HUES6 (cell line): ENCODE measurements at regions not wholly inside any gene's neighbourhood (a gene's known extent, or its start where the extent isn't known, plus 50 kb on each side); places are given as distances from the start of the nearest gene placed in this dataset.

Experiments used
- H3K27ac ChIP-seq: 2 replicates; pipeline ENCODE4 v1.7.0; 2013; ENCODE audit warnings: low read depth, mild to moderate bottlenecking, low read length, inconsistent platforms
- H3K27me3 ChIP-seq: 2 replicates; pipeline ENCODE4 v1.6.1; 2013; ENCODE audit warnings: low read length; ENCODE audit not compliant: control insufficient read depth, insufficient read depth
- H3K36me3 ChIP-seq: 2 replicates; pipeline ENCODE4 v1.6.1; 2013; ENCODE audit warnings: low read length; ENCODE audit not compliant: control insufficient read depth, insufficient read depth
- H3K4me1 ChIP-seq: 2 replicates; pipeline ENCODE4 v1.6.1; 2013; ENCODE audit warnings: low read length; ENCODE audit not compliant: control insufficient read depth, insufficient read depth
- H3K4me3 ChIP-seq: 2 replicates; pipeline ENCODE4 v1.5.1; 2013; ENCODE audit warnings: low read depth, low read length
- H3K9ac ChIP-seq: one replicate; pipeline ENCODE4 v1.6.1; 2013; ENCODE audit warnings: mild to moderate bottlenecking, low read length
- H3K9me3 ChIP-seq: 2 replicates; pipeline ENCODE4 v1.6.1; 2013; ENCODE audit warnings: low read depth, low read length; ENCODE audit not compliant: control insufficient read depth, insufficient read depth

GRCh38 chr18:1229634-1230033 is 325.0 kb downstream of the ADCYAP1 start:
- no peak overlapping the region for H3K4me3 ChIP-seq
- H3K36me3 ChIP-seq, result no peaks in the 10 kb centered on the region
- peaks cover 9% of the 10 kb centered on the region for H3K9me3 ChIP-seq
- H3K27me3 ChIP-seq, result no peaks in the 10 kb centered on the region
- no peak overlapping the region for H3K27ac ChIP-seq
- no peaks in the 10 kb centered on the region for H3K4me1 ChIP-seq
- H3K9ac ChIP-seq, result no peak overlapping the region

- no peak overlapping the region for H3K4me3 ChIP-seq
- H3K9ac ChIP-seq, result no peak overlapping the region
- peaks cover 13% of the 10 kb centered on the region for H3K9me3 ChIP-seq
- H3K4me1 ChIP-seq, result no peaks in the 10 kb centered on the region
- H3K36me3 ChIP-seq, result no peaks in the 10 kb centered on the region
- no peaks in the 10 kb centered on the region for H3K27me3 ChIP-seq
- no peak overlapping the region for H3K27ac ChIP-seq
Observed at GRCh38 chr18:1232867-1233266, 328.2 kb downstream of the ADCYAP1 start.

- Histone ChIP-seq H3K4me1 (no peaks in the 10 kb centered on the region), H3K27me3 (no peaks in the 10 kb centered on the region), H3K4me3 (no peak overlapping the region), H3K9ac (no peak overlapping the region), H3K27ac (no peak overlapping the region), H3K36me3 (no peaks in the 10 kb centered on the region), H3K9me3 (no peaks in the 10 kb centered on the region)
Observed at GRCh38 chr18:1240701-1241100, 336.0 kb downstream of the ADCYAP1 start.

GRCh38 chr18:1244397-1245122 is 339.9 kb downstream of the ADCYAP1 start:
- H3K4me1 ChIP-seq, result no peaks in the 10 kb centered on the region
- H3K9me3 ChIP-seq, result no peaks in the 10 kb centered on the region
- no peak overlapping the region for H3K9ac ChIP-seq
- no peaks in the 10 kb centered on the region for H3K36me3 ChIP-seq
- no peak overlapping the region for H3K4me3 ChIP-seq
- H3K27me3 ChIP-seq, result no peaks in the 10 kb centered on the region
- no peak overlapping the region for H3K27ac ChIP-seq

- no peaks in the 10 kb centered on the region for H3K27me3 ChIP-seq
- no peaks in the 10 kb centered on the region for H3K9me3 ChIP-seq
- no peak overlapping the region for H3K27ac ChIP-seq
- H3K4me1 ChIP-seq, result no peaks in the 10 kb centered on the region
- H3K4me3 ChIP-seq, result no peak overlapping the region
- H3K36me3 ChIP-seq, result no peaks in the 10 kb centered on the region
- H3K9ac ChIP-seq, result no peak overlapping the region
Observed at GRCh38 chr18:1246827-1247226, 342.2 kb downstream of the ADCYAP1 start.

GRCh38 chr18:1252534-1252933 is 347.9 kb downstream of the ADCYAP1 start:
- H3K4me1 ChIP-seq, result no peaks in the 10 kb centered on the region; the same call in 1 of the 2 replicates
- no peaks in the 10 kb centered on the region for H3K36me3 ChIP-seq
- no peak overlapping the region for H3K27ac ChIP-seq
- no peak overlapping the region for H3K4me3 ChIP-seq
- H3K27me3 ChIP-seq, result no peaks in the 10 kb centered on the region
- no peaks in the 10 kb centered on the region for H3K9me3 ChIP-seq
- H3K9ac ChIP-seq, result no peak overlapping the region

- Histone ChIP-seq H3K9me3 (no peaks in the 10 kb centered on the region), H3K27ac (no peak overlapping the region), H3K27me3 (no peaks in the 10 kb centered on the region), H3K4me3 (no peak overlapping the region), H3K9ac (no peak overlapping the region), H3K36me3 (no peaks in the 10 kb centered on the region), H3K4me1 (no peaks in the 10 kb centered on the region; the same call in 1 of the 2 replicates)
Observed at GRCh38 chr18:1252936-1253335, 348.3 kb downstream of the ADCYAP1 start.

- Histone ChIP-seq H3K27me3 (no peaks in the 10 kb centered on the region), H3K9me3 (no peaks in the 10 kb centered on the region), H3K4me1 (no peaks in the 10 kb centered on the region; the same call in 1 of the 2 replicates), H3K27ac (no peak overlapping the region), H3K4me3 (no peak overlapping the region), H3K9ac (no peak overlapping the region), H3K36me3 (no peaks in the 10 kb centered on the region)
Observed at GRCh38 chr18:1253827-1254226, 349.2 kb downstream of the ADCYAP1 start.

GRCh38 chr18:1261054-1261453 is 356.4 kb downstream of the ADCYAP1 start:
- no peaks in the 10 kb centered on the region for H3K4me1 ChIP-seq
- H3K9ac ChIP-seq, result no peak overlapping the region
- no peaks in the 10 kb centered on the region for H3K27me3 ChIP-seq
- no peaks in the 10 kb centered on the region for H3K36me3 ChIP-seq
- H3K27ac ChIP-seq, result no peak overlapping the region
- H3K4me3 ChIP-seq, result no peak overlapping the region
- H3K9me3 ChIP-seq, result peaks cover 4% of the 10 kb centered on the region

GRCh38 chr18:1267021-1267420 is 362.4 kb downstream of the ADCYAP1 start:
- H3K4me1 ChIP-seq, result no peaks in the 10 kb centered on the region
- no peak overlapping the region for H3K4me3 ChIP-seq

GRCh38 chr18:1270081-1270480 is 365.4 kb downstream of the ADCYAP1 start:
- H3K27me3 ChIP-seq, result no peaks in the 10 kb centered on the region
- H3K9me3 ChIP-seq, result no peaks in the 10 kb centered on the region
- no peak overlapping the region for H3K9ac ChIP-seq
- no peaks in the 10 kb centered on the region for H3K4me1 ChIP-seq
- H3K4me3 ChIP-seq, result no peak overlapping the region
- no peak overlapping the region for H3K27ac ChIP-seq
- H3K36me3 ChIP-seq, result no peaks in the 10 kb centered on the region

More at GRCh38 chr18:1267021-1267420, 362.4 kb downstream of the ADCYAP1 start:
- no peaks in the 10 kb centered on the region for H3K27me3 ChIP-seq
- no peaks in the 10 kb centered on the region for H3K9me3 ChIP-seq
- no peak overlapping the region for H3K27ac ChIP-seq
- H3K36me3 ChIP-seq, result no peaks in the 10 kb centered on the region
- H3K9ac ChIP-seq, result no peak overlapping the region
